GM03348 (cell line): ENCODE measurements at regions not wholly inside any gene's neighbourhood (a gene's known extent, or its start where the extent isn't known, plus 50 kb on each side); places are given as distances from the start of the nearest gene placed in this dataset.
"Not testable (repeated sequence)": the region's sequence is repeated elsewhere in the genome, so short reads cannot be mapped to it uniquely, and the experiment has no call there.

Experiments
- DNase-seq: peaks from one replicate; pipeline ENCODE4 v3.0.0; 2012; ENCODE audit warnings: low spot score

- DNase-seq, result no peak
These were observed 1815.5 kb downstream of the SLITRK5 start for GRCh38 chr13:89486709-89487108.

- no peak for DNase-seq
These were observed 1819.5 kb downstream of the SLITRK5 start for GRCh38 chr13:89490661-89491060.

- DNase-seq, result no peak
These were observed 1825.3 kb downstream of the SLITRK5 start for GRCh38 chr13:89496478-89496877.

GRCh38 chr13:89497658-89498057 lies 1826.5 kb downstream of the SLITRK5 start:
- DNase-seq, result no peak

- DNase-seq, result no peak
These were observed 1831.1 kb downstream of the SLITRK5 start for GRCh38 chr13:89502286-89502685.

GRCh38 chr13:89514534-89515312 lies 1832.8 kb upstream of the MIR17HG start:
- DNase-seq, result no peak

- no peak for DNase-seq
These were observed 1831.5 kb upstream of the MIR17HG start for GRCh38 chr13:89515948-89516347.

- DNase-seq, result no peak
These were observed 1829.0 kb upstream of the MIR17HG start for GRCh38 chr13:89518289-89519077.

GRCh38 chr13:89520468-89520867 lies 1827.0 kb upstream of the MIR17HG start:
- no peak for DNase-seq

GRCh38 chr13:89521672-89522071 lies 1825.8 kb upstream of the MIR17HG start:
- DNase-seq, result not testable (repeated sequence)

- DNase-seq, result no peak
These were observed 1806.1 kb upstream of the MIR17HG start for GRCh38 chr13:89541091-89542030.

- DNase-seq, result no peak
These were observed 1796.5 kb upstream of the MIR17HG start for GRCh38 chr13:89550938-89551337.

- no peak for DNase-seq
These were observed 1792.7 kb upstream of the MIR17HG start for GRCh38 chr13:89554801-89555200.

- DNase-seq, result no peak
These were observed 1781.9 kb upstream of the MIR17HG start for GRCh38 chr13:89565476-89566100.

GRCh38 chr13:89567025-89567424 lies 1780.5 kb upstream of the MIR17HG start:
- no peak for DNase-seq

- no peak for DNase-seq
These were observed 1779.2 kb upstream of the MIR17HG start for GRCh38 chr13:89568276-89568675.

- DNase-seq, result no peak
These were observed 1778.7 kb upstream of the MIR17HG start for GRCh38 chr13:89568746-89569145.

GRCh38 chr13:89571676-89572075 lies 1775.8 kb upstream of the MIR17HG start:
- no peak for DNase-seq

GRCh38 chr13:89574077-89574476 lies 1773.4 kb upstream of the MIR17HG start:
- DNase-seq, result no peak

- DNase-seq, result no peak
These were observed 1770.2 kb upstream of the MIR17HG start for GRCh38 chr13:89577301-89577700.

GRCh38 chr13:89584058-89584620 lies 1763.3 kb upstream of the MIR17HG start:
- DNase-seq, result no peak
